CD4-positive, alpha-beta T cell treated with Interleukin-10 for 1 hour (primary cell): ENCODE measurements at regions not wholly inside any gene's neighbourhood (a gene's known extent, or its start where the extent isn't known, plus 50 kb on each side); places are given as distances from the start of the nearest gene placed in this dataset.
"Not testable (repeated sequence)": the region's sequence is repeated elsewhere in the genome, so short reads cannot be mapped to it uniquely, and the experiment has no call there.

Experiments used
- DNase-seq: peaks from one replicate; pipeline ENCODE4 v3.0.0-alpha.2; 2020

GRCh38 chr2:132332345-132333033 lies 84.1 kb upstream of the GPR39 start:
- DNase-seq, result not testable (repeated sequence)

GRCh38 chr2:132337135-132337534 lies 79.5 kb upstream of the GPR39 start:
- not testable (repeated sequence) for DNase-seq

- DNase-seq, result not testable (repeated sequence)
Measured at GRCh38 chr2:132337844-132338243, 78.8 kb upstream of the GPR39 start.

GRCh38 chr2:132347041-132347780 lies 69.4 kb upstream of the GPR39 start:
- DNase-seq, result not testable (repeated sequence)

- DNase-seq, result not testable (repeated sequence)
Measured at GRCh38 chr2:132349092-132349687, 67.4 kb upstream of the GPR39 start.

- not testable (repeated sequence) for DNase-seq
Measured at GRCh38 chr2:132351668-132352067, 64.9 kb upstream of the GPR39 start.

- not testable (repeated sequence) for DNase-seq
Measured at GRCh38 chr2:132352481-132353001, 64.1 kb upstream of the GPR39 start.

- DNase-seq, result not testable (repeated sequence)
Measured at GRCh38 chr2:132353380-132353779, 63.2 kb upstream of the GPR39 start.

GRCh38 chr2:132360964-132361363 lies 55.6 kb upstream of the GPR39 start:
- DNase-seq, result not testable (repeated sequence)

GRCh38 chr2:132361498-132361897 lies 55.1 kb upstream of the GPR39 start:
- not testable (repeated sequence) for DNase-seq

GRCh38 chr2:132363352-132363751 lies 53.3 kb upstream of the GPR39 start:
- not testable (repeated sequence) for DNase-seq

- DNase-seq, result not testable (repeated sequence)
Measured at GRCh38 chr2:132365963-132366362, 50.6 kb upstream of the GPR39 start.

GRCh38 chr2:132366421-132367180 lies 50.0 kb upstream of the GPR39 start:
- DNase-seq, result no peak
